Mononuclear cell (primary cell): ENCODE measurements at regions not wholly inside any gene's neighbourhood (a gene's known extent, or its start where the extent isn't known, plus 50 kb on each side); places are given as distances from the start of the nearest gene placed in this dataset.

Experiments used
- H3K27me3 ChIP-seq: 2 replicates; pipeline ENCODE4 v1.6.0; 2011; ENCODE audit warnings: low read length, control low read depth; ENCODE audit not compliant: insufficient read depth
- H3K4me1 ChIP-seq: 2 replicates; pipeline ENCODE4 v1.5.1; 2011; ENCODE audit warnings: mild to moderate bottlenecking, low read length, control low read depth; ENCODE audit not compliant: insufficient read depth
- H3K4me3 ChIP-seq: 2 replicates; pipeline ENCODE4 v1.5.1; 2011; ENCODE audit warnings: mild to moderate bottlenecking, low read length, moderate library complexity
- H3K9me3 ChIP-seq: 2 replicates; pipeline ENCODE4 v1.5.1; 2011; ENCODE audit warnings: low read depth, mild to moderate bottlenecking, control low read depth, low read length

DNA sequence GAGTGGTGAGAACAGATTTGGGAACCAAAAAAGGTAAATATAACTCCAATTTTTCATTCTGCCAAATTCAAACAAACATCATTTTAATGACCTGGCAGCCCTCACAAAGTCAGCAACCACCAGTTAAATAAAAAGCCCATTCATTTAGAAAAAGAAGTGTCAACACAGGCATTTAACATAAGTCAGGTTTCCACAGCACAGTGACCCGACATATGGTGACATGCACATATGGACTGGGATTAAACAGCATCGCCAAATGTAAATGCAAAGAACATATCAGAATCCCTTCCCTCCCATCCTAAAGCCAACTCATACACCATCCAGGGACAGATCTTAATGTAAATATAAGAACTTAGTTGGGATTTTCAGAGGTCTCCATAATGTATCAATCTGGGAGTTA, 293.2 kb downstream of the FGFR2 start:
- no peaks in the 10 kb centered on the region for H3K4me1 ChIP-seq
- H3K4me3 ChIP-seq: no peak overlapping the region
- no peaks in the 10 kb centered on the region for H3K27me3 ChIP-seq
- H3K9me3 ChIP-seq: no peaks in the 10 kb centered on the region

GRCh38 chr10:121306159-121306673, 292.0 kb downstream of the FGFR2 start:
- no peaks in the 10 kb centered on the region for H3K9me3 ChIP-seq
- H3K4me1 ChIP-seq: no peaks in the 10 kb centered on the region
- H3K4me3 ChIP-seq: no peak overlapping the region
- H3K27me3 ChIP-seq: no peaks in the 10 kb centered on the region

- Histone ChIP-seq H3K4me3 (no peak overlapping the region), H3K9me3 (no peaks in the 10 kb centered on the region), H3K4me1 (no peaks in the 10 kb centered on the region), H3K27me3 (no peaks in the 10 kb centered on the region)
Observed at GRCh38 chr10:121307411-121307980, 290.7 kb downstream of the FGFR2 start.

DNA sequence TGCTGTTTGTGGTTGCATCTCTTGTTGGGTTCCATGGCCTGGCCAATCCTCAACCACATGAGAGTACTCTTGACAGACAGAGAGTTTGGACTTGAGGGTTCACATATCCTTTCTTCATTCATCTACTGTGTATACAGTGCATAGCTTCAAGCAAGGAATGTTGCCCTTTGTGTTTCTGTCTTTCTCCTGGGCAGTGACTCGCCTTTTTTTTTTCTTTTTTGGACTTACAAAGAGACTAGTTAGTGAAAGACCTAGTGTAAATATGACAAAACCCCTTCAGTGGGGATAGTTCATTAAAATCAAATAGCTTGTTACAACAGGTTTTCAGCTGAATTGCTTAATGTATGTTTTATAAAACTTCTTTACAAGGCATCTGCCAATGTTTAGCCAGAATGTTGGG, 290.2 kb downstream of the FGFR2 start:
- Histone ChIP-seq H3K4me3 (no peak overlapping the region), H3K27me3 (no peaks in the 10 kb centered on the region), H3K4me1 (no peaks in the 10 kb centered on the region), H3K9me3 (no peaks in the 10 kb centered on the region)

DNA sequence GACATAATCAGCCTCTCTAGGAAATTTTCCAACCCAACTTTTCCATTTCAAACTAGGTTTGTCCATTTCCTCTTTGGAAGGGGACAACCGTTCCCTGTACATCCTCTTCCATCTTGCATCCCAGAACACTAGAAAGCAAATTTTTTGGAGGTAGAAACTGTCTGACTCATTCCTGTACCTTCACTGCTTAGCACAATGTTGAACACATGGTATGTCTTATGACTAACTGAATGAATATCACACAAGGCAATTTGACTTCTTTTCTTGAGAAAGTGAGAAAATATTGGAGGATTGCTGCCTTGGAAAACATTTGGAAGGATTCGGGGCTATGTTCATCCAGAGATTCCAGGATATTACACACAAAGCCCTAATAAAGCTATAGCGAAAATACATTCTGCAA, 289.1 kb downstream of the FGFR2 start:
- no peaks in the 10 kb centered on the region for H3K27me3 ChIP-seq
- H3K9me3 ChIP-seq: no peaks in the 10 kb centered on the region
- no peak overlapping the region for H3K4me3 ChIP-seq
- no peaks in the 10 kb centered on the region for H3K4me1 ChIP-seq

GRCh38 chr10:121310151-121310711, 288.0 kb downstream of the FGFR2 start:
- H3K9me3 ChIP-seq: no peaks in the 10 kb centered on the region
- no peak overlapping the region for H3K4me3 ChIP-seq
- no peaks in the 10 kb centered on the region for H3K27me3 ChIP-seq
- no peaks in the 10 kb centered on the region for H3K4me1 ChIP-seq

DNA sequence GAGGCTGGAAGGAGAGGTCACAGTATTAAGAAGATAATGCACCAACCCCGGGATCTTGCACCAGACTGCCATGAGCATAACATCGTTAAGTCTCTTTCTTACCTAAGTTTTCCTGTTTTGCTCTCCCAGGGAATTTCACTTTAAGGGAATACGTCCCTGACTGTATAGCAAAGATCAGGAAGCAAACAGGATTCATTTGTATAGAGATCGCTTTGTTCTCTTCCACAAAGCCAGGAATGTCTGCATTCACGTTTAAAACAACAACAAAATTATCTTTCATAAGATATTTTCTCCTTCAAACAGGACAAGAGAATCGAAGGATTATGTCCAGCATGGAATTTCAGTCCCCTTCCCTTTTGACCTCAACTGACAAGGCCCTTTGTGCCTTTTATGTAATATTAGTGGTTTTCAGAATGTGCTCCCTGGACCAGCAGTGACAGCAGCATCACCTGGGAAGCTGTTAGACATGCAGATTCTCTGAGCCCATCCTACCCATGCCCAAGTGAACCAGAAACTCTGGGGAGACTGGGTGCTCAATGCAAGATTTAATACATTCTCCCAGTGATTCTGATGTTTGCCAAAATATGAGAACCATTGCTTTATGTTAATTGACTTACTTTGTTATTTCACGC, 286.3 kb downstream of the FGFR2 start:
- Histone ChIP-seq H3K4me3 (no peak overlapping the region), H3K9me3 (no peaks in the 10 kb centered on the region), H3K27me3 (no peaks in the 10 kb centered on the region), H3K4me1 (no peaks in the 10 kb centered on the region)

- H3K4me1 ChIP-seq: no peaks in the 10 kb centered on the region
- H3K4me3 ChIP-seq: no peak overlapping the region
- H3K27me3 ChIP-seq: no peaks in the 10 kb centered on the region
- H3K9me3 ChIP-seq: no peaks in the 10 kb centered on the region
Observed at GRCh38 chr10:121312587-121312986, 285.7 kb downstream of the FGFR2 start.

DNA sequence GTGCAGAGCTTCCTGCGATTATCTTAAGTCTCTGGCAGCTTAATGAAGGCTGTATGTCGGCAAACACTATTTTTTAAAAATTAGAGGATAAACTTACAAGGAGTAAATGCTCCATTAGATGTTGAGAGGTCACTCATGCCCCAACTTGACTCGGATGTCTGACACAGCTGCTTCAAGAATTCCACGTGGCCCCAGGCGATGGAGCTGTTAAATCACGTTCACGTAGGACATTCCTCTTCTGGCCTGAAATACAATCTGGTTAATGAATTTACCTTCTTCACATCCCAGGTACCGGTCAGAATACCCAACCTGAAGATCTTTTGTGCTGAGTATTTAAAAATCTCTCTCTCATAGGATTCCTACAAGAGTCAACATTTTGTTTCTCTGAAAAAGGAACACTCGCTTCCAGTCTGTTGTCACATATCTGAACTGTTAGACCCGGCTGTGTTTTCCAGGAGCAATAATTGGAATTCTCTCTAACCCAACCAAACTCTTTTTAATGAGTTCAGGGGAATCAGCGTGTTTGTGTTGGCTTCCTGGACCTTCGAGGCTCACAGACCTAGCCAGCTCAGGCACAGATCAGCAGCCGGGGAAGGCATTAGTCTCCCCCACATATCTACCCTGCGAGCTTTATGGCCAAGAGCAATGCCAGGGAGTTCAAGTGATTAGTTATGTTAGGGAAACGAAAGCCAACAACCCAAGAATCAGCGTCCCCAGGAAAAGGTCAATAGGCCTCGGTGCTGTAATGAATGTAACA, 284.9 kb downstream of the FGFR2 start:
- Histone ChIP-seq H3K9me3 (peaks cover 5% of the 10 kb centered on the region), H3K4me3 (no peak overlapping the region), H3K27me3 (no peaks in the 10 kb centered on the region), H3K4me1 (no peaks in the 10 kb centered on the region)

DNA sequence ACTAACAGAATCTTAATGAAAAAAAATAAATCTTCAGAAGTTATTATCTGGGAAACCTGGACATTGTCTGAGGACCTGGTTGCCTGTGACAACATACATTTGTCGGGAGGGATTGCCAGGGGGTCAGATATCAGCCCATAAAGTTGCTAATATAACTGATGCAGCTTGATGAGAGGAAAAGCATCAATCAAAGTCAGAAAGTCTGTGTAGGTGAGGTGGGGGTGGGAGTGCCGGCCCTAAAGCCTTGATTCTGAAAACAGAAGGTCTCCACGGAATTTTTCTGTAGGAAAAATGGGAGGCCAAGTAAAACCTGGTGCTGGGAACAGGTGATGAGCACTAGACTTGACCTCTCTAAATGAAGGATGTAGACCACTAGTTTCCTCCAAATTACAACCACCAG, 281.8 kb downstream of the FGFR2 start:
- Histone ChIP-seq H3K4me1 (no peaks in the 10 kb centered on the region), H3K27me3 (no peaks in the 10 kb centered on the region), H3K9me3 (peaks cover 5% of the 10 kb centered on the region), H3K4me3 (no peak overlapping the region)

- H3K4me3 ChIP-seq: no peak overlapping the region
- H3K27me3 ChIP-seq: no peaks in the 10 kb centered on the region
- no peaks in the 10 kb centered on the region for H3K4me1 ChIP-seq
- H3K9me3 ChIP-seq: peaks cover 5% of the 10 kb centered on the region
Observed at GRCh38 chr10:121317374-121317773, 280.9 kb downstream of the FGFR2 start.

DNA sequence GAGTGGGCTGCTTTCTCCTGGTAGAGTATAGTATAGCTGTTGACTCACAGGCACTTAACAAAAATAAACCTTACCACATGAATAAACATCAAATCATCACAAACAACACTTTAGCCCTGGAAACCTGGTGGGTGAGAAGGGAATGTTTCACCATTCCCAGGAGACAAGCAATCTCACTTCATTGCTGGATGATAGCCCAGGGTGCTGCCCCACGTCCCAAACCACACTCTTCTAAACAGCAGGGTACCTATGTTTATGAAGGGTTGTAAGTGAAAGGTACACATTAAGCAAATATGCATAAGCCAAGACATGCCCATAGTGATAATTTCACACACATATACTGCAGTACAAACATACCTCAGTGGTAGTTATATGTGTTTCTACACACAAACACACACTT, 276.2 kb downstream of the FGFR2 start:
- Histone ChIP-seq H3K27me3 (no peaks in the 10 kb centered on the region), H3K4me3 (no peak overlapping the region), H3K9me3 (peaks cover 5% of the 10 kb centered on the region), H3K4me1 (no peaks in the 10 kb centered on the region)

GRCh38 chr10:121322776-121323175, 275.5 kb downstream of the FGFR2 start:
- H3K9me3 ChIP-seq: peaks cover 5% of the 10 kb centered on the region
- H3K27me3 ChIP-seq: no peaks in the 10 kb centered on the region
- no peaks in the 10 kb centered on the region for H3K4me1 ChIP-seq
- H3K4me3 ChIP-seq: no peak overlapping the region

- no peaks in the 10 kb centered on the region for H3K27me3 ChIP-seq
- H3K4me1 ChIP-seq: no peaks in the 10 kb centered on the region
- H3K4me3 ChIP-seq: no peak overlapping the region
- H3K9me3 ChIP-seq: no peaks in the 10 kb centered on the region
Observed at GRCh38 chr10:121323443-121323842, 274.8 kb downstream of the FGFR2 start.

DNA sequence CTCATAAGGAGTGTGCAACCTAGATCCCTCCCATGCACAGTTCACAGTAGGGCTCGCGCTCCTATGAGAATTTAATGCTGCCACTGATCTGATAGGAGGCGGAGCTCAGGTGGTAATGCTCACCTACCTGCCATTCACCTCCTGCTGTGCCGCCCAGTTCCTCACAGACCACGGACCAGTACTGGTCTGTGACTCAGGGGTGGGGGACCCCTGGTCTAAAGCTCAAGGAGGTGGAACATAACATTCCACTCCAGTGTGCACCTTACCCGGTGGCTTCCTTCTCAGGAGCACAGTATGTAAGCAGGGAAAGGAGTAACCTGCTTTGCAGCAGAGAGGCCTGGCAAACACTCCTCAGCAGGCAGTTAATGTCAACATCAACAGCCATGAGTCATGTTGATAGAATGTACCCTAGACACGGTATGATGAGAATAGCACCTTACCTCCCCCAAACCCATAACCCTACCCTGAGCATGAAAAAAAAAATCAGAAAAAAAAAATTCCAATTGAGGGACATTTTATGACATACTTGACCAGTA, 273.5 kb downstream of the FGFR2 start:
- no peak overlapping the region for H3K4me3 ChIP-seq
- no peaks in the 10 kb centered on the region for H3K27me3 ChIP-seq
- no peaks in the 10 kb centered on the region for H3K9me3 ChIP-seq
- no peaks in the 10 kb centered on the region for H3K4me1 ChIP-seq
